Iris pigment epithelial cell (primary cell): ENCODE measurements at regions not wholly inside any gene's neighbourhood (a gene's known extent, or its start where the extent isn't known, plus 50 kb on each side); places are given as distances from the start of the nearest gene placed in this dataset.
"Not testable (repeated sequence)": the region's sequence is repeated elsewhere in the genome, so short reads cannot be mapped to it uniquely, and the experiment has no call there.

Experiments used
- DNase-seq: peaks from one replicate; pipeline ENCODE4 v3.0.0-alpha.2; 2011; ENCODE audit warnings: low read depth

DNA sequence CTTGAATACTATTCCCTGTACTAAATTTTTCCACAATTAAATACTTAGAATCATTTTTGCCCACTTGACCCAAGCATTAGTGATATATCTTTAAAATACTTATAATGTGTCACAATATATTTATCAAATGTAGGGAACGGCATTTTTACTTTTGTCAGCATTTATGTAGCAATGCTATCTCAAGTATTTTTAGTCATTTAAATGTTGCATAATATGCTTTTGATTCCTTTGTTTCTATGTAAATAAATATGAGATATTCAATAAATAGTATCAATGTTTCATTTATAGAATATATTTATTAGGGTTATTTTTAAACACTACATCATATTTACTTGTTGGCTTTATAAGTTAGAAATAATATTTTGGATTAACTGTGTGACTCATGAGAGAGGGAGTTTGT is 199.7 kb upstream of the WSB1 start:
- DNase-seq: not testable (repeated sequence)

DNA sequence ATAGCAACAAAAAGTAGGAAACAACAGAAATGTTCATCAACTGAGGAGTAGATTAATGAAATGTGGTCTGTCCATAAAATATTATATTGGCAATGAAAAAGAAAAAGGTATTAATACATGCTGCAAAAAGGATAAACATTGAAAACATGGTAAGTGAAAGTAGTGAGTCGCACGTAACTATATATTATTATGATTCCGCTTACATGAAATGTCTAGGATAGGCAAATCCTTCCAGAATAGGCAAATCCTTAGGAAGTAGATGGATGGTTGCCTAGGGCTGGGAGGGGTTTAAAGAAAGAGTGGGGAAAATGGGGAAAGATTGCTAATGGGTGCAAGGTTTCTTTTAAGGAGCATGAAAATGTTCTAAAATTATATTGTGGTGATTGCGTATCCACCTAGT is 198.1 kb upstream of the WSB1 start:
- not testable (repeated sequence) for DNase-seq

DNA sequence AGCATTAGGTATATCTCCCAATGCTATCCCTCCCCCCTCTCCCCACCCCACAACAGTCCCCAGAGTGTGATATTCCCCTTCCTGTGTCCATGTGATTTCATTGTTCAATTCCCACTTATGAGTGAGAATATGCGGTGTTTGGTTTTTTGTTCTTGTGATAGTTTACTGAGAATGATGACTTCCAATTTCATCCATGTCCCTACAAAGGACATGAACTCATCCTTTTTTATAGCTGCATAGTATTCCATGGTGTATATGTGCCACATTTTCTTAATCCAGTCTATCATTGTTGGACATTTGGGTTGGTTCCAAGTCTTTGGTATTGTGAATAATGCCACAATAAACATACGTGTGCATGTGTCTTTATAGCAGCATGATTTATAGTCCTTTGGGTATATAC is 194.6 kb upstream of the WSB1 start:
- DNase-seq: not testable (repeated sequence)

DNA sequence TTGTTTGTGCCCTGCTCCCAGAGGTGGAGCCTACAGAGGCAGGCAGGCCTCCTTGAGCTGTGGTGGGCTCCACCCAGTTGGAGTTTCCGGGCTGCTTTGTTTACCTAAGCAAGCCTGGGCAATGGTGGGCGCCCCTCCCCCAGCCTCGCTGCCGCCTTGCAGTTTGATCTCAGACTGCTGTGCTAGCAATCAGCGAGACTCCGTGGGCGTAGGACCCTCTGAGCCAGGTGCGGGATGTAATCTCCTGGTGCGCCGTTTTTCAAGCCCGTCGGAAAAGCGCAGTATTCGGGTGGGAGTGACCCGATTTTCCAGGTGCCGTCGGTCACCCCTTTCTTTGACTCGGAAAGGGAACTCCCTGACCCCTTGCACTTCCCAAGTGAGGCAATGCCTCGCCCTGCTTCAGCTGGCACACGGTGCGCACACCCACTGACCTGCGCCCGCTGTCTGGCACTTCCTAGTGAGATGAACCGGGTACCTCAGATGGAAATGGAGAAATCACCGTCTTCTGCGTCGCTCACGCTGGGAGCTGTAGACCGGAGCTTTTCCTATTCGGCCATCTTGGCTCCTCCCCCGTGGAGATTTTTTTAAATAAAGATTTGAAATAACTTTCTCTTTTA is 189.2 kb upstream of the WSB1 start:
- not testable (repeated sequence) for DNase-seq

DNA sequence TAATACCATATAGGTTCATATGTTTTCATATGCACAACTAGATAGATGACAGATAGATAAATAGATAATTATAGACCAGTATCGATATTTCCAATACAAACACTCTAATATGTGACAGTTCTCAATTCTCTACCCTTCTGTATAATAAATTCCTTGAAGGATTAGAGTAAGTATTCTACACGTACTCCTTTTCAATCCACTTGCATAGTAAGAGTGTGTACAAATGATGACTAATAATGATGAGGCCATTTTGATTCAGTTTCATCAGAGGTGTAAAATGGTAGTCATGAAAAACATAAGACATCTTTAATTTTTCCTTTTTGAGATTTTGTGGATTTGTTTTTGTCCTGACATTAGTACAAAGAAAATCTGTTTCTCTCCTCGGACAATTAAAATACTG is 188.3 kb upstream of the WSB1 start:
- DNase-seq: no peak

DNA sequence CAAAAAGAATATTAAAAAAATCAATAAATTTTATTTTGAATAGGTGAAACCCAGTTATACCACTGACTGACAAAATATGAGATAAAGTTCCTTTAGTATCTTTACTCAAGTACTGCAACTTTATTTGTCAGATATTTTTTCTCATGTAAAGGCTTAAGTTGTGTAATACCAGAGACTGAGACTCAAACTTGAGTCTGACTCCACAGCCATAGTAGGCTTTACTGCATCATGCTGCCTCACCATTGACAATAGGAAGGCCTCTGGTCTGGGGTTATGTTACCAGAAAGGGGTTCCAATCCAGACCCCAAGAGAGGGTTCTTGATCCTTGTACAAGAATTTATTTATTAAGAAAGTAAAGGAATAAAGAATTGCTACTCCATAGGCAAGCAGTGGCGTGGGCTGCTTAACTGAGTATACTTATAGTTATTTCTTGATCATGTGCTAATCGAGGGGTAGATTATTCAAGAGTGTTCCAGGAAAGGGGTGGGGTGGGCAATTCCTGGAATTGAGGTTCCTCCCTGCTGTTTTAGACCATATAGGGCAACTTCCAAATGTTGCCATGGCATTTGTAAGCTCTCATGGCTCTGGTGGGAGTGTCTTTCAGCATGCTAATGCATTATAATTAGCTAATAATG is 187.4 kb upstream of the WSB1 start:
- no peak for DNase-seq

DNA sequence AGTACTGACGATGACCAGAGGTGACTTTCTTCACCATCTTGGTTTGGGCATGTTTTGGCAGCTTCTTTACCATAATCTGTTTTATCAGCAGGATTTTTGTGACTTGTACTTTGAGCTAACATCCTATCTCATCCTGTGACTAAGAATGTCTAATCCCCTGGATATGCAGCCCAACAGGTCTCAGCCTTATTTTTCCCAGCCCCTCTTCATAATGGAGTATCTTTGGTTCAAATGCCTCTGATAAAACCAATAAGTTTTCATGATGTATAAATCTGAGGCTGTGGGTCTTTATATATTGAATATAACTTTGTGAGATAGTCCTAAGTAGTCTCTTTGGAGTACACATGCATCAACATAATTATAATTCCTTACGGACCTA is 186.9 kb upstream of the WSB1 start:
- no peak for DNase-seq

DNA sequence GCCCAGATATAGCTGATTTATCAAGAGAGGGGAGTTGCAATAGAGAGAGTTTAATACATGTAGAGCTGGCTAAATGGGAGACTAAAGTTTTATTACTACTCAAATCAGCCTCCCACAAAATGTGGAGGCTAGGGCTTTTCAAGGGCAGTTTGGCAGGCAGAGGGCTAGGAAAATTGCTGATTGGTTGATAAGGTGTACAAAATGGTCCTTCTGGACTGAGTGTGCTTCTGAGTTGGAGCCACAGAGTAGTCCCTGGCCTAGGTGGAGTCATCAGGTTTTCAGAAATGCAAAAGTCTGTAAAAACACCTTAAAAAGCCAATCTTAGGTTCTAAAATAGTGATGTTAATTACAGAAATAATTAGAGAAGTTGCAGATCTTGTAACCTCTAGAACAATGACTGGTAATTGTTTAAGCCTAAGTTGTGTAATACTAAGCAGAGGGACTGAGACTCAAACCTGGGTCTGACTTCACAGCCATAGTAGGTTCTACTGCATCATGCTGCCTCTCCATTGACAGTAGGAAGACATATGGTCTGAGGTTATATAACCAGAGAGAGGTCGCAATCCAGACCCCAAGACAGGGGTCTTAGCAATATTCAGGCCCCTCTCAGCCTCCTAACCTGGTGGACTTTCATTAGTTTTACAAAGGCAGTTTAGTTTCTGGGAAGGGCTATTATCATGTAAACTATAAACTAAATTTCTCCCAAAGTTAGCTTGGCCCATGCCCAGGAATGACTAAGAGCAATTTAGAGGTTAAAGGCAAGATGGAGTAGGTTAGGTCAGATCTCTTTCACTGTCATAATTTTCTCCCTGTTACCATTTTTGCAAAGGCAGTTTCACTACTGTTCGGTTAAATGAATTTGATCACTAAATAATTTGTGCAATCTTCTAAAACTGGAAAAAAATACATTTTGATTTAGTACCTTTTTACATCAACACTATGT is 186.3 kb upstream of the WSB1 start:
- DNase-seq: not testable (repeated sequence)

DNA sequence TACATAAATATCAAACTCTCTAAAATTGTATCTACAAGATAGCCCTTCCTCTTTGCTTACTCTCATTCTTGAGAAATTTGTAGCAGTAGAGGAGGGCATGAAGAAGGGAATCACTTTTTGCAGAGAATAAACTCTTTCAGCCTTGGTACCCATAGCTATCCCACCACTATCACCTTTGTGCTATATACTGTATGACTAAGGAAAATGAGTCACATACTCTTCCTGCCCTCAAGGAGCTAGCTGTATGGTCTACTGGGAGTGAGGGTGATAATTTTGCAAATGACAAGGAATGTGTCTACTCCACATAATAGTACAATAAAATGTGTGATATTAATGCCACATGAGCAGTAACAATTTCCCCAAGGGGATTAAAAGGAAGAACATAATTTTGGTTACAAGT is 184.6 kb upstream of the WSB1 start:
- no peak for DNase-seq

DNA sequence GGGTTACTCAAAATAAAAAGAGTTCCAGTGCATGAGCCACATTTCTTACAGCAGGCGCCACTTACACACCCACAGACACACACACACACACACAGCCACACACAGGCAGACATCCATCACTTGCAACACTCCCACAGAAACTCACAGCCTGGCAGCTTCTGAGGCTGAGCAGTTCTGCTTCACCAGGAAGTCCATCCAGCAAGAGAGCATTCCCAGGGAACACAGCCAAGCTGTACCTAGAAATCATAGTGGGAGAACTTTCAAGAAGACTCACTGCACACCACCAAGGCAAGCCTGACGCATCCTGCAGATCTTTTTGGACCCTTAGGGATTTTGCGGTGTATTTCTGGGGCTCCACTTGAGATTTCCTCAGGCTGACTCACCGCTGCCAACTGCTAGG is 140.9 kb upstream of the WSB1 start:
- peak; percentile 0 for DNase-seq

DNA sequence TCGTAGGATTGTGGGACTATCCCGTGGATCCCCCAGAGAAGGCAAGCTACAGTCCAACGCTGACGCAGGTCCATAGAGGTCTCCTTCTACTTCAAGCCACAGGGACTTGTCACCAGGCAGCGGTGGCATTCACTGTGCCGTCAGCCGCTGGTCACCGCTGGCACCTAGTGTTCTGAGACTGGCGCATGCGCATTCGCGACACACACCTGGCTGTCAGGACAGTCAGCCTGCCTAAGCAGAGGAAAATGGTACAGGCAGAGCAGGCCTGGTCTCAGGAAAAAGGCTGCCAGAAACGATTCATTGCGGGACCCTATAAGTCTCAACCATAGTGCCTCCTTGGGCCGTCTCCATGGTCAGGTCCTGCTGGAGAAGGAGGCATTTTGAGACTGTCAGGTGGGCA is 138.0 kb upstream of the WSB1 start:
- no peak for DNase-seq

DNA sequence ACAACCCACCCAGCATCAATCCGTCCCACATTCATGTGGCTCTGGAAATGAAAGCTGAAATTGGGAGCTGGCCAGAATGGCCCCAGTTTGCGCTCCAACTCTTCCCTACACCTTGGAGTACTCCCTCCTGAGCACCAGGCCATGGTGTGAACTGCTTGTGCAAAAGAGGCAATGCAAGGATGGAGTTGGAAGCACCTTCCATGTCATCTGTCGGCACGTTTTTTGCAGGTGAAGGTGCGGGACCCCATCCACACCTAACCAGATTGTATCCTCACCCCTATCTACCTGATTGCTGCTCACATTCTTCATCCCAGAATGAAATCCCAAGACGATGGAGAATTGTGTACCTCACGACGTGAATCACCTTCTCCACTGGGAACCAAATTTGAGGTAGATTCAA is 136.6 kb upstream of the WSB1 start:
- no peak for DNase-seq

DNA sequence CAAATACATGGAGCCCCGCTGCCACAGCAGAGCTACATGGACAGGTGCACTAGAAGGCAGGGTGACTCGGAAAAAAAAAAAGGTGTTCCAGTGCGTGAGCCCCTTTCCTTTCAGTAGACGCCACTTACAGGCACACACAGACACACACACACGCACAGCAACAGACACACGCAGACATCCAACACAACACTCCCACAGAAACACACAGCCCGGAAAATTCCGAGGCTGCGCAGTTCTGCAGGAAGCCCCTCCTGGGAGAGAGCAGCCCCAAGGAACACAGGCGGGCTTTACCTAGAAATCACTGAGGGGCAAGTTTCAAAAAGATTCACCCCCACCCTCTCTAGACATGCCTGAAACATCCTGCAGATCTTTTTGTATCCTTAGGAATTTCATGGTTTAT is 136.0 kb upstream of the WSB1 start:
- DNase-seq: no peak

DNA sequence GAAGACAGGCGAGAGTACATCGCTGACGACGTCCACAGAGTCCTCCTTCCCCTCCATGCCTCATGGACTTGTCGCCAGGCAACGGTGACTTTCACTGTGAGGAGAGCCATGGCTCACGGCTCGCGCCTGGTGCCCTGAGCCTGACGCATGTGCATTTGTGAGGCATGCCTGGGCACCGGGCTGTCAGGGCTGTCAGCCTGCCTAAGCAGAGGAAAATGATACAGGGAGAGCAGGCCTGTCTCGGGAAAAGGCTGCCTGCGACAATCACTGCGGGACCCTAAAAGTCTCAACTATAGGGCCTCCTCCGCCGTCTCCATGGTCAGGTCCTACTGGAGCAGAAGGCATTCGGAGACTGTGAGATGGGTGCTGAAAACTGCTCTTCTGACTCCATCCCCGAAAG is 135.5 kb upstream of the WSB1 start:
- no peak for DNase-seq

DNA sequence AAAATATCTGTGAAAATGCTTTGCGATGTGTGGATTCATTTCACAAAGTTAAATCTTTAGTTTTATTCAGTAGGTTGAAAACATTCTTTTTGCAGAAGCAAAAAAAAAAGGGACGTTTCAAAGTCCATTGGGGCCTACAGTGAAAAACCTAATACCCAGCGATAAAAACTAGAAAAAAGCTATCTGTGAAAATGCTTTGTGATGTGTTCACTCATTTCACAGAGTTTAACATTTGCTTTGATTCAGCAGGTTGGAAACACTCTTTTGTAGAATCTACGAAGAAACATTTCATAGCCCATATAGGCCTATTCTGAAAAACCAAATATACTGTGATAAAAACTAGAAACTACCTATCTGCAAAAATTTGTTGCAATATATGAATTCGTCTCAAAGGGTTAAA is 113.6 kb upstream of the WSB1 start:
- no peak for DNase-seq

DNA sequence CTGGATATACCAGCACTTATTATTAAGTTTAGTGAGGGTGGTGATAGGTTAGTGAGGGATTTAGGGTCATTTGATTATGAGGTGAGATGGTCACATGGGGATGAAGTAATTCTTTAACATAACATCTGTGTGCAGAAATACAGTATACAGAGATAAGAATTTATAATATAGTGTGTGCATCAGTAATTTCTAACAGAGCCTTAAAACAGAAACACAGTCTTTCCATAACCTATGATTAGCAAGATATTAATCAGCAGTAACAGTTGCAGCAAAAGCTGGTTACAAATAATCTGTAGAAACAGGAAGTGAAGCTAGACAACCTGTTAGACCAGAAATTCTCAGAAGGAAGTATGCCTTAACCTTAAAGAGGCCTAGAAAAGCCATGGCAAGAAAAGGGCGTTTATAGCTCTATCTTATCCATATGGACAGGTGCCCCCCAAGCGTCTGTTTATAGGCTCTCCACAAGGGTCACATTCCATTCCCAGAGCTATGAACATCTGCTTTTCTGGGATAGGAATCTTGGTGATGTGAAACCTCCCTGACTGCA is 112.5 kb upstream of the WSB1 start:
- not testable (repeated sequence) for DNase-seq

DNA sequence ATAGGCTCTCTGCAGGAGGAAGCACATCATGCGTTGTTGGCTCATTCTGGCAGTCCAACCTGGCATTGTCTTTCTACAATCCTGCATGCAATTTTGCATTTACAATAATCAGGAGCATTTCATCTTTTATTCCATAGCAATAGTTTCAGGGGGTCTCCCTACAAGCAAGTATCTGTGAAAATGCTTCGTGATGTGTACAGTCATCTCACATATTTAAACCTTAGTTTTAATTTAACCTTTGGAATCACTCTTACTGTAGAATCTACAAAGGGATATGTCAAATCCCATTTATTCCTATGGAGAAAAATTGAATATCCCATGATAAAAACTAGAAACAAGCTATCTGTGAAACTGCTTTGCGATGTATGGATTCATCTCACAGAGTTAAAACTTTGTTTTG is 112.0 kb upstream of the WSB1 start:
- no peak for DNase-seq

DNA sequence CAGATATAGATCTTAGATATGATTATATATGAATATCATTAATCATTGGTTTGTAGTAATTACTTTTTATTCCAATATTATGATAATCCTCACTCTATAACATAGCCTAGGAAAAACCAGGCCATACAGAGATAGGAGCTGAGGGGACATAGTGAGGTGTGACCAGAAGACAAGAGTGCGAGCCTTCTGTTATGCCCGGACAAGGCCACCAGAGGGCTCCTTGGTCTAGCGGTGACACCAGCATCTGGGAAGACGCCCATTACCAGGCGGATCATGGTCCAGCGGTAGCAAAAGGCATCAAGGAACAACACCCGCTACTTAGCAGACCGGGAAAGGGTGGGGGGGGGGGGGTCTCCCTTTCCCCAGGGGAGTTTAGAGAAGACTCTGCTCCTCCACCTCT is 96.4 kb upstream of the WSB1 start:
- not testable (repeated sequence) for DNase-seq

DNA sequence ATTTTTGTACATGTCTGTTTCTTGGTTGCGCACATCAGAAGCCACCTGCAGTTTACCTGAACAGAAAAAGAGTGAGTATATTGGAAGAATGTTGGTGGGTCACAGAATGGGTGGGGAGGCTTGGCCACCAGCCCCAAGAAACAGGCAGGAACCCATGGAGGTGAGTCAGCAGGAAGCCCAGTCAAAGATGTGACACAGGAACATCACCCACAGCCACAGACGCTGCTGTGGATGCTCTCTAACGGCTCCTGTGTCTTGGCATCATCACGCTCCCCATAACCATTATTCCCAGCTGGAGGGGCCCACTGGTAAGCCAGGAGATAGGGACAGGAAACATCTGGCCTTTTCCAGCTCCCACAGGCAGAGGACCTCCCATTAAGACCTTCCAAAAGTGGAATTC is 94.0 kb upstream of the WSB1 start:
- no peak for DNase-seq

DNA sequence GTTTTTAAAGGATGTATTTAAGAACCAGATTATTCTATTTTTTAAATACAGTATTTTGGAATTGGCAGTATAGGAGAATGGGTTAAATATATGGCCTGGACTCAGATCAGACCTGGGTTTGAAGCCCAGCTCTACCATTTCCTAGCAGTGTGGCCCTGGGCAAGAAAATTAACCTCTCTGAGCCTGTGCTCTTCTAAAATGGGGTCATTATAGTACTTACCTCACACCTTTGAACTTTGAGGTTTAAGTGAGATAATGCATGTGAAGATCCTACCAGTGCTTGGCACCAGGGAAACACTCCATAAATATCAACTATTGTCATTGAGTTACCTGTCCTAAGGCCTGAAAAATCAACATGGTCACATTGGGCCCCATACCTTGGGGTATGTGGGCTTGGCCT is 93.4 kb upstream of the WSB1 start:
- no peak for DNase-seq

DNA sequence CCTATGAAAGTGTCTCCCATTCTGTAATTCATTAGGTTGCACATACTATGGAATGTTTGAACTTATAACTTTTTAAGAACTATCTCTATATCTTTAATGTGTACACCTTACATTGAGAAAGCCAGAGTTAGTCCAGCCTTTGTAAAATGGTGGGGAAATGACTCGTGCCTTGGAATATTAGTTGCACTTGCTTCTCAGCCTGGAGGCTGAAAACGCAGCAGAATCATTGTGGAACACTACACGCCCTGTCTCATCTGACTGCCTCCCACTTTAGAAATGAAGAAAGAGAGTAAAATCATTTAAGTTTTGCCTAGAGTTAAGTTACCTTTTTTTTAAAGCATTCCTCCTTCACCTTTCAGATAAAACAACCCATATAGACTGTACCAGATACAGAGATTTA is 90.7 kb upstream of the WSB1 start:
- no peak for DNase-seq

DNA sequence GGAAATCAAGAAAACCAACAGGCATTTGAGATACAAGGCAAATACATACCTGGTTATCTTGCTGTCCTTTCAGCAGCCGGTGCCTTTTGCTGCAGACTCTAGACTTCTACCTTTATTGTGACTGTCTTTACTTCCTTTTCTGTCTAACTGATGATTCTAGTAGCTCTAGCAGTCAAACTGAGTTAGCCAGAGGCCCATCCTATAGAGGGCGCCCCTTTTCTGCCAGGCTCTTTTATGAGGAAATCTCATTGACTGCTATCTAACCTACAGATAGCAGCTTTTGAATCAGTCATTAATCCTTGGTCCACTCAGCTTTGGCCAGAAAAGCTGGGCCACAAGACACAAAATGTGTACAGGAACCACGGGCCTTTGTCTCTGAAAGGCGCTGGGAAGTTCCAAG is 87.5 kb upstream of the WSB1 start:
- DNase-seq: peak; percentile 16

DNA sequence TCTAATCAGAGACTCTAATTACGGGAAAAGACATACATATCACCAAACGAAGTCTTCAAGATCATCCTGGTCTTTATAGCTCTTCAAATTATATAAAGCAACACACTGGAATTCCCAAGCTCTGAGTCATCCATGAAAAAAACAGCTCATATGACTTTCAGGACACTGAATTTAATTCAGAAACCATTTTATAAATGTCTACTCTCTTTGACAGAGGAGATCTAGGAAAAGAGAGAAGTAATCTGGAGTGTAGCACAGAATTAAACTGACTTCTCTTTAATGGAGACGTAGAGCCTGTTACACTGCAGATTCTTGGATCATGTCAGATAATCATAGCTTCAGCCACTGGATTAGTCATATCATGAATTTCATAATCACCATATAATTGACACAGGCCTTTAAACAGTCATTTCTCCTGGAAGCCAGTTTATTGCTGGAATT is 86.8 kb upstream of the WSB1 start:
- DNase-seq: peak; percentile 80
